Activated CD4-positive, alpha-beta T cell treated with anti-CD3 and anti-CD28 coated beads for 24 hours (primary cell): ENCODE measurements at regions not wholly inside any gene's neighbourhood (a gene's known extent, or its start where the extent isn't known, plus 50 kb on each side); places are given as distances from the start of the nearest gene placed in this dataset.

ENCODE experiments used
- DNase-seq, 2 donors: peaks; one replicate each; pipeline ENCODE4 v3.0.0-alpha.2; 2020; ENCODE audit warnings: low read depth in 2 of 2

- DNase-seq = no peak
Measured at GRCh38 chr4:138028923-138029322, 213.2 kb downstream of the SLC7A11 start.

DNA sequence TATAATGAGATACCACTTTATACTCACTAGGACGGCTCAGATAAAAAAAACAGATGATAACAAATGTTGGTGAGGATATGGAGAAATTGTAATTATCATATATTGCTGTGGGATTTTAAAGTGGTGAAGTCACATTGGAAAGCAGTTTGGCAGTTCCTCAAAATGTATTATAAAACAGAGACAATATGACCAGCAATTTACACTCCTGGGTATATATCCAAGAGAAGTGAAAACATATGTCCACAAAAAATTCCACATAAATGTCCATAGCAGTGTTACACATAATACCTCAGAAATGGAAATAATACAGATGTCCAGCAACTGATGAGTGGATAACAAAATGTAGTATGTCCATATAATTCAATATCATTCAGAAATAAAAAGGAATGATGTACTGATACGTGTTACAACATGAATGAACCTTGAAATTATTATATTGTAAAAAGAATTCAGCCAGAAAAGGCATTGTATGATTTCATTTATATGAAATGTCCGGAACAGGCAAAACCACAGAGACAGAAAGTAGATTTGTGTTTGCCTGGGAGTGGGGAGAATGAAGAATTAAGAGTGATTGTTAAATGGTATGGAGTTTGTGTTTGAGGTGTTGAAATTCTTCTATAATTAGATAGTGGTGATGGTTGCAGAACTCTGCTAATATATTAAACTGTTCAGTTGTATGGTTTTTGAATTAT, 220.9 kb downstream of the SLC7A11 start:
- DNase-seq = no peak

DNA sequence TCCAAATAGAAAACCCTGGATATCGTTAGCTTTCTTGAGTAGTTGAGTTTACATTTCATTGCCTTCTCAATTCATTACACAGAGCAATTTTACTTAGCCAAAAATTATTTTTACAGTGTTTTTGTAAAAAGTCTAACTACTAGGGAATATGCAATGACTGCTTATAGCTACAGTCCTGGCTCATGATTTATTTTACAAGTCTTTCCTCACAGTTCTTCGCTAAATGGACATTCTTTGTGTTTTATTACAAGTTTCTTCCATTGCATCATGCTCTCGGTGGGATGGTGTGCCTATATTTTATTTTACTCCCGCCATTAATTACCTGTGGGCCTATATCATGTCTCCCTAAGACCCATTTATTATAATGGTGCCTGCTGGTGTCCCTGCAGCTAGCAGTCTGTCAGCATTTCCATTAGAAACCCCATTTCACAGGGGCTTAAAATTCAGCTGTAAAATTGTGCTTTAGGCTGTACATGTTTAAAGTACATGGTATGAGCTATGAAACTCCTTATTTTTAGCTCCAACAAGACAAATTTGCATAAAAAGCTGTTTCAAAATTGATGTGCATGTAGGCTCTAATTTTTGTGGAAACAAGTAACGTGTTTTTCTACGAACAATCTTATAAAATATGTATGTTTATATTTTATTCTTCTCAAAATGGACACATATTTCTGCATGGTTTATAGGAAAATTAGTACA, 227.4 kb downstream of the SLC7A11 start:
- DNase-seq = no peak

GRCh38 chr4:138013625-138014024, 228.5 kb downstream of the SLC7A11 start:
- no peak for DNase-seq

DNA sequence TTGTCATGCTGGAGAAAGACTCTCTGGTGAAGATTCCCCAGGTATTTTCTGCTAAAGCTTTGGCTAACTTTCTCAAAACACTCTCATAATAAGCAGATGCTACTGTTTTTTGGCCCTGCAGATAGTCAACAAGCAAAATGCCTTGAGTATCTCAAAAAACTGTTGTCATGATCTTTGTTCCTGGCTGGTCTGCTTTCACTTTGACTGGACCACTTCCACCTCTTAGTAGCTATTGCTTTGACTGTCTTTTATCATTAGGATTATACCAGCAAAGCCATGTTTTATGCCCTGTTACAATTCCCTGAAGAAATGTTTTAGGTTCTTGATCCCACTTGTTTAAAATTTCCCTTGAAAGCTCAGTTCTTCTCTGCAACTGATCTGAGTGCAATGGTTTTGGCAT, 231.5 kb downstream of the SLC7A11 start:
- DNase-seq = no peak

DNA sequence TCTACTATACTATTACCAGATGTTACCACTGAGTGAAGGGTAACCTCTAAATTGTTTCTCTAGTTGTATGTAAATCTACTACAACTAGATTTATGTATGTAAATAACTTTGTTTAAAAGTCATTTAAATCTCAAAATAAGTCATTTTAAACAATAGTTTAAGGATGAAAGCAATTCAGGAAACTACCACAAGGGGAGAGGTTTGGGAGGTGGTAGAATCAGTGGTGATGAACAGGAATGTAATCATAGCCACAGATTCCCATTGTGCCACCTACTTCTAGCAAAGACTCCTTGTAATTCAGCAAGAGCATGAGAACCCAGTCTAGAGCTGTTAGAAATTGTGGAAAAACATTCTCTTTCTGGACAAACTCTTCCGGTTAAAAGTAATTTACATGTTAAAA, 234.6 kb downstream of the SLC7A11 start:
- no peak for DNase-seq

GRCh38 chr4:138005486-138005885, 236.7 kb downstream of the SLC7A11 start:
- DNase-seq = no peak

- DNase-seq = no peak
Measured at GRCh38 chr4:138003248-138003647, 238.9 kb downstream of the SLC7A11 start.

DNA sequence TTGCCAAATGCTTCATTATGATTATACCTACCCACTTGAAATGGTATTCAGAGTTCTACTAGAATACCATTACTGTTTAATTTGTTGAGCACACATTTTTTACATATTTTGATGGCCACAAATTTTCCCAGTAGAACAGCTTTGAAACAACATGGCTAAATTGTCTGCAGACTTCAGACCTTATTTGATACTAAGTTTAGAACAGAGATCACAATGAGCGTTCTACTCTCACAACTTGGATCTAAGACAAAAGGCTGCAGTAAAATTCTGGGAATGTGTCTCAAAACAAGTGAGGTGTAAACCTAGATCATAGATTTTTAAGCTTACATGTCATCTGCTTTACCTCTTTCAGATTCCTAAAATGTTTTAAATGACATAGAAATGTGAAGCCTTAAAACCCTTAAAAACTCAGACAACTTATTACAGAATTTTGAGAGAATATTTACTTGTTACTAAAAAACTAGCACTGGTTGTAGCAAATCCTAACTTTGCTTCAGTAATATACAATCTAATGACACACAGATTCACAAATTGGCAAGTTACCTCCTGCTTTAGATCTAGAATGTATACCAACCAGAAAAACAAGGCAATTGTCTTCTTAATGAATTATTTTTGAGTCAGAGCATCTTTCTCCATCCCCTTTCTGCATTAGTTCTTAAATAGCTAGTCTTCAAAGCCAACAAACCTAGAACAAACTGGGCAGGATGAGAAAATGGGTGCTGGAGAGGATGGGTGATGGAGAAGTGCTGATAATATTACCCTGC, 243.3 kb downstream of the SLC7A11 start:
- DNase-seq = no peak

DNA sequence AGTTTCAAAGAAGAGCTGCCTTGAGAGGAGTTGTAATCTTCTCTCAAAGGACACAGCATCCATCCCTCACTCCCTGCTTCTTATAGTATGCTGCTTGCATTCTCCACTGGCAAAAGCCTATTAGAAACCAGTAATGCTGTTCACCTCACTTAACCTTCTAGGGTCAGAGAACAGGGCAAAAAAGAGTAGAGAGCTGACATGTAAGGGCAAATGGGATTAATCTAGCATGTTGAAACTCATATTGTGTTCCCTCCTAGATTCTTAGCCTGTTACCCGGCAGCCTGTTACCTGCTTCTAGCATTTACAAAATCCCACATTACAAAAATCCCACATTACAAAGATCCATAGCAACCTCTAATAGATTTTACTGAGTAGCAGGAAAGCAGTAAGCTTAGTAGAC, 244.7 kb downstream of the SLC7A11 start:
- no peak for DNase-seq

- DNase-seq = no peak
Measured at GRCh38 chr4:137994853-137995252, 247.3 kb downstream of the SLC7A11 start.

GRCh38 chr4:137993232-137993631, 248.9 kb downstream of the SLC7A11 start:
- no peak for DNase-seq

- DNase-seq = no peak
Measured at GRCh38 chr4:137981277-137981676, 260.9 kb downstream of the SLC7A11 start.

- DNase-seq = no peak
Measured at GRCh38 chr4:137980641-137981040, 261.5 kb downstream of the SLC7A11 start.

DNA sequence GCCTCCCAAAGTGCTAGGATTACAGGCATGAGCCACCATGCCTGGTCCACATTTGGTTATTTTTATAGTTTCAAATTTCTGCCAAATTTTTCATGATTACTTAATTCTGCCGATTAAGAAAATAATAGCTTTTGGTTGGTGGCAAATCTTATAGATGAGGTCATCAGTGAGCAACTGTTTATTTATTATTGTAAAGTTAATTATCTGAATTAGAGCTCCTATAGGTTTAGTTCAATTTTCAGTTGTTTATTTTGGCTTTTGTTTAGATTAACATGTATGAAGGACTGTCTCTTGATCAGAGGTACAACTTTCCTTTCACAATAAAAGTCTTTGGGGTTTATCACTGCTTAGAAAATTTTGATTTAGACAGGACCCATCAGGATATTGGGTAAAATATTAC, 262.2 kb downstream of the SLC7A11 start:
- DNase-seq = no peak

DNA sequence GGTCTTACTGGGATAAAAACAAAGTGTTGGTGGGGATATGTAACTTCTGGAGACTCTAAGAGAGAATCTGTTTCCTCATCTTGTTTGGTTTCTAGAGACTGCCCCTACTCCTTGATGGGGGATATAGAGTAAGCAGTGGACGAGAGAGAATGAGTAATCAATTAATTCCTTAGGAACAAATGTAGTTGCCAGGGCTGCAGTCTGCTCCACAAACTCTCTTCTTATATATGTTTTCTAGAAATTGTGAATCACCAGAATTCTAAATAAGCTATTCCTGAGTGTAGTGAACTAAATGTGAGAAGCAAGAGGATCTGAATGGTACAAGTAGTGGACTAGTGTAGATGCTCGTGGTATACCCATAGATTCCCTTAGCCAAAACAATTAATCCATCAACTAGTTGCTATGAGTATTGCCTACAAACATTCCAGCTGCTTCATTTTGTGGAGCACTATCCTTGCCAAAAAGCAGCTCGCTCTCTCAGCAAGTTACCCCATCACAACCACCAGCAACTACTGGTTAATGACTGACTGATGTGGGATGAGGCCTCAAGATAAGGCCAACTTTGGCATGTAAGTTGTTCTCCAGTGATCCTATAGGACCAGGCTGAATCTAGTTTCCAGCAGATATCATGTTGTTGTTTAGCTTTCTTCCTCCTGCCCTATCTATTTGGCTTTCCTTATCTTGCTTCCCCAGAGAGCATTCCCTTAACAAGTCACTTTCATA, 273.0 kb downstream of the SLC7A11 start:
- DNase-seq = no peak

DNA sequence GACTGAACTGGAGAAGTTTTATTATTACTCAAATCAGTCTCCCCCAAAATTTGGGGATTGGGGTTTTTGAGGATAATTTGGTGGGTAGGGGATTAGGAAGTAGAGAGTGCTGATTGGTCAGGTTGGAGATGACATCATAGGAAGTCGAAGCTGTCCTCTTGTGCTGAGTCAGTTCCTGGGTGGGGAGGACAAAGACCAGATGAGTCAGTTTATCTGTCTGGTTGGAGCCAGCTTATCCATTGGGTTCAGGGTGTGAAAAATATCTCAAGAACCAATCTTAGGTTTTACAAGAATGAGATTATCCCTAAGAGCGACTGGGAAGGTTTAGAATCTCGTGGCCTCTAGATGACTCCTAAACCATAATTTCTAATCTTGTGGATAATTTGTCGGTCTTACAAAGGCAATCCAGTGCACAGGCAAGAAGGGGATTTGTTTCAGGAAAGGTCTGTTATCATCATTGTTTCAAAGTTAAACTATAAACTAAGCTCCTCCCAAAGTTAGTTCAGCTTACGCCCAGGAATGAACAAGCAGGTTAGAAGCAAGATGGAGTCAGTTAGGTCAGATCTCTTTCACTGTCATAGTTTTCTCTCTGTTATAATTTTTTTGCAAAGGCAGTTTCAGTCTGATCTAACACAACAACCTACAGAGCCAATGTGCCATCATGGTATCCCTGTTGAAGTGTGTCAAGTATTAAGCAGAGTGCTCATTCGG, 274.5 kb downstream of the SLC7A11 start:
- no peak for DNase-seq

GRCh38 chr4:137966504-137966903, 275.6 kb downstream of the SLC7A11 start:
- DNase-seq = no peak

- DNase-seq = no peak
Measured at GRCh38 chr4:137961051-137961438, 281.1 kb downstream of the SLC7A11 start.

- DNase-seq = no peak
Measured at GRCh38 chr4:137960371-137961050, 281.6 kb downstream of the SLC7A11 start.

DNA sequence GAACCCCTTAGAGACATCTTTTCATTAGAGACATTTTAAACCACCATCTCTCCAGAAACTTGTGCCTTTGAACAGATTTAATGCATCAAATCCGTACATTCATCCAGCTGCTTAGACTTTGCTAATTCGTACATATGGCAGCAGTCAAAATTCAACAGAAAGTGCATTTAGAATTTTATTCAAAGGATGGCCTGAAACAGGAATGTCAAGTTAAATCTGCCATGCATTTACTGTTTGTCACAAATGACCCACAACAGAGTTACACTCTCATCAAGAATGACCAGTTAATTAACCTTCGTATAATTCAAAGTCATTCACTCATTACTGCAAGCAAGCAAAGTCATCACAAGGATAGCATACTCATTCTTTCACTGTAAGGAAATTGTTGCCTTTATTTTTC, 284.3 kb downstream of the SLC7A11 start:
- no peak for DNase-seq
